ENCODE measurements at regions not wholly inside any gene's neighbourhood (a gene's known extent, or its start where the extent isn't known, plus 50 kb on each side); places are given as distances from the start of the nearest gene placed in this dataset.

GRCh38 chr3:30407651-30408050 is 198.8 kb upstream of the TGFBR2 start:
- TF ChIP-seq, protein P1, sequence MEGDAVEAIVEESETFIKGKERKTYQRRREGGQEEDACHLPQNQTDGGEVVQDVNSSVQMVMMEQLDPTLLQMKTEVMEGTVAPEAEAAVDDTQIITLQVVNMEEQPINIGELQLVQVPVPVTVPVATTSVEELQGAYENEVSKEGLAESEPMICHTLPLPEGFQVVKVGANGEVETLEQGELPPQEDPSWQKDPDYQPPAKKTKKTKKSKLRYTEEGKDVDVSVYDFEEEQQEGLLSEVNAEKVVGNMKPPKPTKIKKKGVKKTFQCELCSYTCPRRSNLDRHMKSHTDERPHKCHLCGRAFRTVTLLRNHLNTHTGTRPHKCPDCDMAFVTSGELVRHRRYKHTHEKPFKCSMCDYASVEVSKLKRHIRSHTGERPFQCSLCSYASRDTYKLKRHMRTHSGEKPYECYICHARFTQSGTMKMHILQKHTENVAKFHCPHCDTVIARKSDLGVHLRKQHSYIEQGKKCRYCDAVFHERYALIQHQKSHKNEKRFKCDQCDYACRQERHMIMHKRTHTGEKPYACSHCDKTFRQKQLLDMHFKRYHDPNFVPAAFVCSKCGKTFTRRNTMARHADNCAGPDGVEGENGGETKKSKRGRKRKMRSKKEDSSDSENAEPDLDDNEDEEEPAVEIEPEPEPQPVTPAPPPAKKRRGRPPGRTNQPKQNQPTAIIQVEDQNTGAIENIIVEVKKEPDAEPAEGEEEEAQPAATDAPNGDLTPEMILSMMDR (IDR thresholded peaks at IDR 0.05) = no peak
- TF ChIP-seq ZFX (IDR thresholded peaks at IDR 0.05; ENCODE audit: borderline replicate concordance) = no peak

All from 22Rv1 (cell line).